Smooth muscle cell (in vitro differentiated cells): ENCODE measurements at regions not wholly inside any gene's neighbourhood (a gene's known extent, or its start where the extent isn't known, plus 50 kb on each side); places are given as distances from the start of the nearest gene placed in this dataset.
"Not testable (repeated sequence)": the region's sequence is repeated elsewhere in the genome, so short reads cannot be mapped to it uniquely, and the experiment has no call there.

ENCODE experiments used
- DNase-seq: peaks from one replicate; lab custom pipeline; 2025; ENCODE audit not compliant: unreplicated experiment; lab: John Stamatoyannopoulos, UW
- H2AFZ ChIP-seq: fragments of 200-600 bp; sonication (generic); 2 replicates; pipeline ENCODE4 v1.6.0; 2016; ENCODE audit warnings: antibody characterized with exemption, low read depth, mild to moderate bottlenecking
- H3F3A ChIP-seq: fragments of 200-600 bp; sonication (generic); 2 replicates; pipeline ENCODE4 v1.6.0; 2017; ENCODE audit warnings: antibody characterized with exemption, low read depth
- H3K27ac ChIP-seq: fragments of 200-600 bp; sonication (generic); 2 replicates; pipeline ENCODE4 v1.5.1; 2016; ENCODE audit warnings: low read depth, mild to moderate bottlenecking
- H3K27me3 ChIP-seq: fragments of 200-600 bp; sonication (generic); 2 replicates; pipeline ENCODE4 v1.6.1; 2016; ENCODE audit warnings: low read depth, mild to moderate bottlenecking
- H3K36me3 ChIP-seq: fragments of 200-600 bp; sonication (generic); 2 replicates; pipeline ENCODE4 v1.5.1; 2016; ENCODE audit warnings: low read depth
- H3K4me1 ChIP-seq: fragments of 200-600 bp; sonication (generic); 2 replicates; pipeline ENCODE4 v1.5.1; 2016; ENCODE audit warnings: low read depth
- H3K4me2 ChIP-seq: fragments of 200-600 bp; sonication (generic); 2 replicates; pipeline ENCODE4 v1.6.0; 2016; ENCODE audit warnings: mild to moderate bottlenecking
- H3K4me3 ChIP-seq: fragments of 200-600 bp; sonication (generic); 2 replicates; pipeline ENCODE4 v1.5.1; 2016; ENCODE audit warnings: mild to moderate bottlenecking
- H3K79me2 ChIP-seq: fragments of 200-600 bp; sonication (generic); 2 replicates; pipeline ENCODE4 v1.6.0; 2016; ENCODE audit warnings: low read depth, mild to moderate bottlenecking
- H3K9ac ChIP-seq: fragments of 200-600 bp; sonication (generic); 2 replicates; pipeline ENCODE4 v1.6.0; 2016; ENCODE audit warnings: low read depth
- H3K9me3 ChIP-seq: fragments of 200-600 bp; sonication (generic); replicated peaks from 2 replicates; pipeline ENCODE4 v1.5.1; 2016; ENCODE audit warnings: low read depth
- H4K20me1 ChIP-seq: fragments of 200-600 bp; sonication (generic); 2 replicates; pipeline ENCODE4 v1.6.0; 2016; ENCODE audit warnings: low read depth
- WGBS: methylation state at CpG from one replicate; pipeline ENCODE4 v1.1.7; 2016; ENCODE audit warnings: low lambda C conversion rate; 5-methylcytosine and 5-hydroxymethylcytosine counted together
- TF ChIP-seq, protein P1 (sequence below): fragments of 200-600 bp; sonication (generic); IDR thresholded peaks from 2 replicates; pipeline ENCODE4 v1.5.1; 2017; ENCODE audit warnings: borderline replicate concordance, mild to moderate bottlenecking, antibody characterized with exemption; ENCODE audit not compliant: insufficient read depth, poor library complexity, severe bottlenecking

DNA sequence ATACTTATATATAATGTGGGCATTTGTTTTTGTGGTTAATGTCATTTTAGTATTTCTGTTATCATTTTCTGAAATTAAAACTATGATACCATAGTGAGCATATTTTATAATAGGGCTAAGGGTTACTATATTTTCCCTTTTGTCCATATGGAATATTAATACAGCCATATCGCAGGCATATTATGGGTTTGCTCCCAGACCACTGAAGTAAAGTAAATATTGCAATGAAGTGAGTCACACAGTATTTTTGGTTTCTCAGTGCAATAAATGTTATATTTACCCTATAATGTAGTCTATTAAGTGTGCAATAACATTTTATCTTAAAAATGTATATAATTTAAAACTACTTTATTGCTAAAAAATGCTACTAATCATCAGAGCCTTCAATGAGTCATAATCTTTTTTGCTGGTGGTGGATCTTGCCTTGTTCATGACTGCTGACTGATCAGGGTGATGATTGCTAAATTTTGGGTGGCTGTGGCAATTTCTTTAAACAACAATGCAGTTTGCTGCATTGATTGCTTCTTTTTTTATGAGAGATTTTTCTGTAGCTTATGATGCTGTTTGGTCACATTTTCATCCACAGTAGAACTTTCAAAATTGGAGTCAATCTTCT, 1044.5 kb upstream of the NOVA1 start:
- TF ChIP-seq, protein P1, sequence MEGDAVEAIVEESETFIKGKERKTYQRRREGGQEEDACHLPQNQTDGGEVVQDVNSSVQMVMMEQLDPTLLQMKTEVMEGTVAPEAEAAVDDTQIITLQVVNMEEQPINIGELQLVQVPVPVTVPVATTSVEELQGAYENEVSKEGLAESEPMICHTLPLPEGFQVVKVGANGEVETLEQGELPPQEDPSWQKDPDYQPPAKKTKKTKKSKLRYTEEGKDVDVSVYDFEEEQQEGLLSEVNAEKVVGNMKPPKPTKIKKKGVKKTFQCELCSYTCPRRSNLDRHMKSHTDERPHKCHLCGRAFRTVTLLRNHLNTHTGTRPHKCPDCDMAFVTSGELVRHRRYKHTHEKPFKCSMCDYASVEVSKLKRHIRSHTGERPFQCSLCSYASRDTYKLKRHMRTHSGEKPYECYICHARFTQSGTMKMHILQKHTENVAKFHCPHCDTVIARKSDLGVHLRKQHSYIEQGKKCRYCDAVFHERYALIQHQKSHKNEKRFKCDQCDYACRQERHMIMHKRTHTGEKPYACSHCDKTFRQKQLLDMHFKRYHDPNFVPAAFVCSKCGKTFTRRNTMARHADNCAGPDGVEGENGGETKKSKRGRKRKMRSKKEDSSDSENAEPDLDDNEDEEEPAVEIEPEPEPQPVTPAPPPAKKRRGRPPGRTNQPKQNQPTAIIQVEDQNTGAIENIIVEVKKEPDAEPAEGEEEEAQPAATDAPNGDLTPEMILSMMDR, result no peak
- H3K4me2 ChIP-seq, result no peak overlapping the region
- no peak for DNase-seq
- 94% methylated on average over 1 of the region's 1 CpG for WGBS
- H3K9me3 ChIP-seq, result peaks cover 9% of the 10 kb centered on the region
- no peaks in the 10 kb centered on the region for H3F3A ChIP-seq
- no peaks in the 10 kb centered on the region for H3K27me3 ChIP-seq
- no peaks in the 10 kb centered on the region for H4K20me1 ChIP-seq
- H3K79me2 ChIP-seq, result no peaks in the 10 kb centered on the region
- H3K27ac ChIP-seq, result no peak overlapping the region
- no peak overlapping the region for H2AFZ ChIP-seq
- H3K36me3 ChIP-seq, result no peaks in the 10 kb centered on the region
- no peak overlapping the region for H3K9ac ChIP-seq
- H3K4me3 ChIP-seq, result no peak overlapping the region
- H3K4me1 ChIP-seq, result no peaks in the 10 kb centered on the region

DNA sequence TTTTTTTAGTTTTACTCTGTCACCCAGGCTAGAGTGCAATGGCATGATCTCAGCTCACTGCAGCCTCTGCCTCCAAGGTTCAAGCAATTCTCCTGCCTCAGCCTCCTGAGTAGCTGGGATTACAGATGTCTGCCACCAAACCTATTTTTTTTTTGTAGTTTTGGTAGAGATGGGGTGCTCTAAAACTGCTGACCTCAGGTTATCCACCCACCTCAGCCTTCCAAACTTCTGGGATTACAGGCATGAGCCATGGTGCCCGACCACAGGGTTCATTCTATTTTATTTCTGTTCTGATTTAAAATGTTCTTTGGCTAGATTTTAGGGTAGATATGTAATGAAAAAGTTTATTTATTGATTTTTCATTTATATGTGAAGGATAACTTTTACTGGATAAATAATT, 1062.8 kb upstream of the NOVA1 start:
- Histone ChIP-seq H3K9me3 (no peaks in the 10 kb centered on the region), H3K36me3 (no peaks in the 10 kb centered on the region), H3K27me3 (no peaks in the 10 kb centered on the region), H4K20me1 (no peaks in the 10 kb centered on the region), H3K9ac (no peak overlapping the region), H3K4me2 (no peak overlapping the region), H3K27ac (no peak overlapping the region), H3K4me3 (no peak overlapping the region), H3K79me2 (no peaks in the 10 kb centered on the region), H2AFZ (no peak overlapping the region), H3F3A (no peaks in the 10 kb centered on the region), H3K4me1 (no peaks in the 10 kb centered on the region)
- WGBS, result 86% methylated on average over 1 of the region's 1 CpG
- TF ChIP-seq, protein P1, result no peak
- DNase-seq, result no peak

DNA sequence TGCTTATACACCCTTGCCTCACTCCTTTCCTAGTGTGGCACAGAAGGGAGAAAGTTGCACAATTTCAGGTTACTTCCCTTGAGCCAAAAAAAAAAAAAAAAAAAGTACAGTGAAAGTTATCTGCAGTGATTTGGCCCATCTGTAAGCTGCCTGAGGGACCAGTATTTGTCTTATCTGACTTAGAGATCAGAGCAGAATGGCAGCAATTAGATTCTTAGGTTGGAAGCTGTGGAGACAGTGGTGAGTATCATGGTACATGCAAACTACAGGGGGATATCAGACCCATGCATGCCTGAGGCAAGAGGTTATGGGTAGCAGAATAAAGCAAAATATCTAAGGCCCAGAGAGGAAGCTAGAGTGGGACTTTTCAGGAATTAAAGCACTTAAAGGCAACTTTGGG, 1070.7 kb upstream of the NOVA1 start:
- no peaks in the 10 kb centered on the region for H3K36me3 ChIP-seq
- TF ChIP-seq, protein P1, result no peak
- H4K20me1 ChIP-seq, result no peaks in the 10 kb centered on the region
- H3K27me3 ChIP-seq, result no peaks in the 10 kb centered on the region
- H3K27ac ChIP-seq, result no peak overlapping the region
- H3K9me3 ChIP-seq, result no peaks in the 10 kb centered on the region
- H3K4me3 ChIP-seq, result no peak overlapping the region
- H3F3A ChIP-seq, result no peaks in the 10 kb centered on the region
- peaks cover 8% of the 10 kb centered on the region for H3K4me1 ChIP-seq
- H3K79me2 ChIP-seq, result peaks cover 14% of the 10 kb centered on the region
- H3K9ac ChIP-seq, result no peak overlapping the region
- H2AFZ ChIP-seq, result no peak overlapping the region
- DNase-seq, result no peak
- H3K4me2 ChIP-seq, result no peak overlapping the region

DNA sequence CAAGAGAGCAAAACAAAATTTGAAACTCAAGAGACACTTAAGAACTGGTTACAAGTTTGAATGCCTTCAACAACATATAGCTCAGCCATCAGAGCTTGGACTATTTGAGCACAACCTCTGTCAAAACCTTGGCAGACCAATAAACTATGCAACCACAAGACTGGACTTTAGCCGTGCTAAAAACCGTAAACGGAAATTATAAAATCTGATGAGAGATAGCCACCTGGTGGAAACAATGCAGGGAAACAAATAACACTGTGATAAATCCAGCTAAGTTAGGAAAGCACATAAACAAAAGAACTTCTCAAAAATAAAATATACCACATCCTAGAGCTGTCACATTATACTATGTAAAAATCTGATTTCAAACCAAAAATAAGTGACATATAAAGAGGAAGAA, 1074.2 kb upstream of the NOVA1 start:
- Histone ChIP-seq H3F3A (no peaks in the 10 kb centered on the region), H3K36me3 (no peaks in the 10 kb centered on the region), H3K9me3 (no peaks in the 10 kb centered on the region), H2AFZ (no peak overlapping the region), H3K9ac (peak overlapping the region; percentile 80), H3K79me2 (peaks cover 14% of the 10 kb centered on the region), H4K20me1 (no peaks in the 10 kb centered on the region), H3K27me3 (no peaks in the 10 kb centered on the region), H3K4me1 (peaks cover 8% of the 10 kb centered on the region), H3K27ac (peak overlapping the region; percentile 74), H3K4me3 (peak overlapping the region; percentile 45), H3K4me2 (peak overlapping the region; percentile 83)
- TF ChIP-seq, protein P1, result peak; percentile 34
- DNase-seq, result no peak
- 52% methylated on average over 3 of the region's 3 CpGs for WGBS

DNA sequence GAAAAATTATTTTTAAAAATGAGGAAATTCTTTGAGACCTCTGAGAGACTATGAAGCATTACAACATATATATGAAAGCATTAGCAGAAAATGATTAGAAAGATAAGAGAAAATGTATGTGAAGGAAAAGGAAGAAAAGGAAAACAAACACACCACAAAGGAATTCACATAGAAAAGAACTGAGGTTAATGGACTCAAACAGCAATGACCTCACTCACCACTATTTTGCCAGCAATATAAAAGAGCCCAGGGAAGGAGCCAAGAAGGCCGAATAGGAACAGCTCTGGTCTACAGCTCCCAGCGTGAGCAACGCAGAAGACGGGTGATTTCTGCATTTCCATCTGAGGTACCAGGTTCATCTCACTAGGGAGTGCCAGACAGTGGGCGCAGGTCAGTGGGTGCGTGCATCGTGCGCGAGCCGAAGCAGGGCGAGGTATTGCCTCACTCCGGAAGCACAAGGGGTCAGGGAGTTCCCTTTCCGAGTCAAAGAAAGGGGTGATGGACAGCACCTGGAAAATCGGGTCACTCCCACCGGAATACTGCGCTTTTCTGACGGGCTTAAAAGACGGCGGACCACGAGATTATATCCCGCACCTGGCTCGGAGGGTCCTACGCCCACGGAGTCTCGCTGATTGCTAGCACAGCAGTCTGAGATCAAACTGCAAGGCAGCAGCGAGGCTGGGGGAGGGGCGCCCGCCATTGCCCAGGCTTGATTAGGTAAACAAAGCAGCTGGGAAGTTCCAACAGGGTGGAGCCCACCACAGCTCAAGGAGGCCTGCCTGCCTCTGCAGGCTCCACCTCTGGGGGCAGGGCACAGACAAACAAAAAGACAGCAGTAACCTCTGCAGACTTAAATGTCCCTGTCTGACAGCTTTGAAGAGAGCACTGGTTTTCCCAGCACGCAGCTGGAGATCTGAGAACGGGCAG, 1075.2 kb upstream of the NOVA1 start:
- not testable (repeated sequence) for H3K27me3 ChIP-seq, H3K4me1 ChIP-seq, DNase-seq, H4K20me1 ChIP-seq, H3K9me3 ChIP-seq, H3K36me3 ChIP-seq, H3F3A ChIP-seq
- H3K79me2 ChIP-seq, result peaks cover 14% of the 10 kb centered on the region
- WGBS, result 35% methylated on average over 30 of the region's 30 CpGs
- H3K4me3 ChIP-seq, result peak overlapping the region; percentile 45
- H2AFZ ChIP-seq, result peak overlapping the region; percentile 89
- H3K9ac ChIP-seq, result peak overlapping the region; percentile 80
- H3K27ac ChIP-seq, result peak overlapping the region; percentile 74
- H3K4me2 ChIP-seq, result peak overlapping the region; percentile 83
